HG03135 (cell line): ENCODE measurements at regions not wholly inside any gene's neighbourhood (a gene's known extent, or its start where the extent isn't known, plus 50 kb on each side); places are given as distances from the start of the nearest gene placed in this dataset.

Experiments
- ATAC-seq: cut with Tn5 transposase; IDR thresholded peaks from one replicate; pipeline ENCODE4 v1.9.1; 2021; ENCODE audit warnings: mild to moderate bottlenecking, moderate library complexity; ENCODE audit not compliant: unreplicated experiment

DNA sequence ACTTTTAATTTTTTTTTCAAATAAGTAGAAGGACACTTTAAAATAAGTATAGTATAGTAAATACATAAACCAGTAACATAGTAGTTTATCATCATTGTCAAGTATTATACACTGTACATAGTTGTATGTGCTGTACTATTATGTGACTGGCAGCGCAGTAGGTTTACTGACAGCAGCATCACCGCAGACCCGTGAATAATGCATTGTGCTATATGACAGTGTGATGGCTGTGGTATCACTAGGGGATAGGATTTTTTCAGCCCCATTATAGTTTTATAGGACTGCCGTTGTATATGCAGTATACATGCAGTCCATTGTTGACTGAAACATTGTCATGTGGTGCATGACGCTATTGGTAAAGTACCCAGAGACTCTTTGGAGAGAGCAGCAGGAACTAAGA is 306.5 kb downstream of the SQOR start:
- ATAC-seq = no peak

DNA sequence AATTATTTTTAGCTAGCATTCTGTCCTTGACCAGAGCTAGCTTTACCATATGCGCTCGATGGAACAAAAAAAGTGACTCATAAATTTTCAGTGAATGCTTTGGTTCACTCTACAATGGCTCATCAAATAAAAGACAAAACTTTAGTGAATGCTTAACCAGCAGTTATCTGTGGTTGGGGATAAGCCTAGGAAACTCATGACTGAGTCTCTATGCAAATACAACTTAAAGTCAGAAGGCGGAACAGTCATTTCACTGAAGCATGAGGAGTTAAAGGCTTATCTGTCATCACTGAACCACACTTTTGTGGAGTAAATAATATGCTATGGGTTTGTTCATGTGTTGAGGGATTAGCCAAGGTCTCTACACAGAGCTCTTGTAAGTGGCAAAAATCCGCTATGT is 308.4 kb downstream of the SQOR start:
- no peak for ATAC-seq

DNA sequence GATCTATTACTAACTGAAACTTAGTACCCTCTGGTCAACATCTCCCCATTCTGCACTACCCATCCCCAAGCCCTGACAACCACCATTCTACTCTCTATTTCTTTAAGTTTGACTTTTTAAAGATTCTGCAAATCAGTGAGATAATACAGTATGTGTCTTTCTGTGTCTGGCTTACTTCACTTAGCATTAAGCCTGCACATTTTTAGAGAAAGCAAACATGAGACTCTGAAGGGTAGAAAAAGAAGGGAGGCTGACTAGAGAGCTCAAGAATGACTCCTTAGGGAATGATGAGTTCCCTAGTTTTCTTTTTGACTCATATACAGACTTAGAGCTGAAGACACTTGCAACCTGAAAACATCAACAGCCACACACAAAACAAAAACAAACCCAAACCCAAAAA is 311.3 kb downstream of the SQOR start:
- no peak for ATAC-seq

DNA sequence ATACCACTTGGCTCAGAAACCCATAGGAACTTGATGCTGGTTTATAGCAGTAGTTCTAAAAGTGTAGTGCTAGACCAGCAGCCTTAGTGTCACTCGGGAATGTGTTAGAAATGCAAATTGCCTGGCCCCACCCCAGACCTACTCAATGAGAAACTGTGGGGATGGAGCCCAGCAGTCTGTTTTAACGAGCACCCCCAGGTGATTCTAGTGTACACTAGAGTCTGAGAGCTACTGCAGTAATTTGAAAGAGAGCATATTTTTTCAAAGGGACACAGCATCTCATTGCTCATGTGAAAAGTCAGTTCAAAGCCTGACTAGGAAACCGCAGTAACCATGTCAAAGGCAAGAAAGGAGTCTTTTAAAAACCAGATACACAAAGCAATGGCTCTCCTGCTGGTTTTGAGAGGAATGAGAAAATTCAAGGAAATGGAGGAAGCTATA is 313.4 kb downstream of the SQOR start:
- ATAC-seq = no peak

DNA sequence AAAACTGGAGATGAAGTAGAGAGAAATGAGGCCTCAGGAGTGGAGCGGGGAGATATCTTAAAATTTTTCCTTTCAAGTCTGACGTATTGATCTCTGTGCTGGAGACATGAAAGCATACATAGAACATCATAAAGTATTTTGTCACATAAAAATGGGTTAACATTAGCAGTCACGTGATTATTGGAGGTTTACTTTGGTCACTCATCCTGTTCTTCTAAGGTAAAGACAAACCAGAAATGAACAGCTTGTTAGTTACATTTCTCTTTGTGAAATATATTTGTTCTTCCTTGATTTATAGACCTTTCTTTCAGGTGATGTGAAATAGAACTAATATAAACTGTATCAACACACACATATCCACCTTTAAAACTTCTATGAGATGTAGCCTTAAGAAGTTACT is 324.1 kb downstream of the SQOR start:
- ATAC-seq = no peak

DNA sequence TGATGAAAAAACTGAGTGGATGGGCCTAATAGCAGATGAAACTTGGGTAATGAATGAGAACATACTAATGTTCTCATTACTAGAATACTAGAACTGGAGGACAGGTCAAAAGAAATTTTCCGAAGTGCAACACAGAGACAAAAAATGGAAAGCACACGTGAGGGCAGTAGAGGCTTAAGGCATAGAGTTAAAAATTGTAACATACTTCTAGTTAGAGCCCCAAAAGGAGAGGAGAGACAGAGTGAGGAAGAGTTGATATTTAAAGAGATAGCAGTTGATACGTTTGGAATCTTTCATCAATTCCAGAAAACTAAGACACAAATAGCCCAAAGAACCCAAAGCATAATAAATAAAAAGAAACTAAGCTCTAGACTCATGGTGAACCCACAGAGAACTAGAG is 327.9 kb downstream of the SQOR start:
- no peak for ATAC-seq

DNA sequence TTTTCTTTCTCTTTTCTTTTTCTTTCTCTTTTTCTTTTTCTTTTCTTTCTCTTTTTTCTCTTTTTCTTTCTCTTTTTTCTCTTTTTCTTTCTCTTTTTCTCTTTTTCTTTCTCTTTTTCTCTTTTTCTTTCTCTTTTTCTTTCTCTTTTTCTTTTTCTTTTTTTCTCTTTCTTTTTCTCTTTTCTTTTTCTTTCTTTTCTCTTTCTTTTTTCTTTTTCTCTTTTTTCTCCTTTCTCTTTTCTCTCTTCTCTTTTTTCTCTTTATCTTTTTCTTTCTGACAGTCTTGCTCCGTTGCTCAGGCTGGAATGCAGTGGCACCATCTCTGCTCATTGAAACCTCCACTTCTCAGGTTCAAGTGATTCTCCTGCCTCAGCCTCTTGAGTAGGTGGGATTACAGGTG is 335.7 kb downstream of the SQOR start:
- no peak for ATAC-seq

DNA sequence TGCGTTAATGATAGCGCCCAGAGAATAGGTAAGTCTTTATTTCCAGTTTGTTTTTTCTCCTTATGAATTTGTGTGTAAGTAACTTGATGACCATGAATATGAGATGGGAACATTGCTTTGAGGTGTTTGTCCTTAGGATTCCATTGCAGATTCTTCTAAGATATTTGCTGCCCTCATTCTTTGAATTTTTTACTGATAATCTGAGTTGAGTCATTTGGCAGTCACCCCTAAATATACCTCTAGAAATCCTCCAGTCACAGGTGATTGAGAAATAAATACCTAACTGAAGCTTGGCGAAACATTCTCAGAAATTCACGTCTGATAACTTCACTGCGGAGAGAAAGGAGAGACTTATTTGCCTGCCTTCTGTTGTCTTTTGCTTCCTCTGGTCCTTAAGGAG is 345.5 kb downstream of the SQOR start:
- ATAC-seq = no peak

DNA sequence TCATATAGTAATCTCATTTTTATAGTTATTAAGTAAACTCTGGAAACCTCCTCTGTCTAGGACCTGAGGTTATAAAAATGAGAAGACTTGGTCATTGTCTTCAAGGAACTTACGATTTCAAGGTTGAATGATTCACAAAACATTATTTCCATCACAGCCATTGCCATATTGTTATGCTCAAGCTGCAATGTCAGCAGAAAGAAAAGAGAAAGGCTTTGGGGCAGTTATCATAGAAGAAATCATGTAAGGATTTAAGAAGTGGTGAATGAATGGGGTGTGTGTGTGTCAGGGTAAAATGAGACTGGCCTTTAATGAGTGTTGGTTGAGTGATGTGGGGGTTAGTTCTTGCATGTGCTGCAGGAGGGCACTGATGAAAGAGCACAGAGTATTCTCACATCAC is 346.8 kb downstream of the SQOR start:
- no peak for ATAC-seq

DNA sequence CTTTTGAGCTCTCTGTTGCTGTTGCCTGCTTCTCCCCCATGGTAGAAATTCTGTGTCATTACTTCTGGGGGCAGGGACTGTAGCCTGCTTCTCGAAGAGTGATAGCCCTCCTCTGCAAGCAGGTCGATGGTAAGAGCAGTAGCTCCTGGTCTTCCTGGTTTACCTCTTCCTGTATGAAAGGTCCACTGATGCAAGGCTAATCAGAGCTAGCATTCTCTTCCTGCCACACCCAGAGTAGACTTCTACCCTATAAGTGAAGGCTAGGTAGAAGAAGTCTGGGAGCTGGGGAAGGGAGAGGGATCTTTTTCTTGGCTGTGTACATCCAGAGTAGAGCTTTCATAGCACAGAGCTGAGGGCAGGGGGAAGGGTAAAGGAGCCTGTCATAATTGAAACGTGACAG is 357.0 kb downstream of the SQOR start:
- ATAC-seq = no peak

DNA sequence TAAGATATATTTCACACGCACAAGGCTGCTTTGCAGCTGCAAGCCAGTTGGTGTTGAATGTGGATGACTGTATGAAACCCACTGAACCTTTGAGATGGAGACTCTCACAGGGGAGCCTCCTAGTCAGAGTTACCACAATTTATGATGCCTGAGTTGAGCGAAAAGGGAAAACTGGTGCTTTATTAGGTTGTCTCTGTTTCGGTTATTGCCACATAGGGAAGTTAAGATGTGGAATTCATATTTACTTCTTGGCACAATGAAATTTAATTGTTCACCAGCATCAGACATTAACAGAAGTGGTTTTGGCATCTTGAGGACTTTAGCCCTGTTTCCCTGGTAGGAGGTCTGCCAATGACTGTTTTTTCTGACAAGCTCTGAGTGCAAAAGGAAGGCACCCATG is 358.2 kb downstream of the SQOR start:
- ATAC-seq = no peak

DNA sequence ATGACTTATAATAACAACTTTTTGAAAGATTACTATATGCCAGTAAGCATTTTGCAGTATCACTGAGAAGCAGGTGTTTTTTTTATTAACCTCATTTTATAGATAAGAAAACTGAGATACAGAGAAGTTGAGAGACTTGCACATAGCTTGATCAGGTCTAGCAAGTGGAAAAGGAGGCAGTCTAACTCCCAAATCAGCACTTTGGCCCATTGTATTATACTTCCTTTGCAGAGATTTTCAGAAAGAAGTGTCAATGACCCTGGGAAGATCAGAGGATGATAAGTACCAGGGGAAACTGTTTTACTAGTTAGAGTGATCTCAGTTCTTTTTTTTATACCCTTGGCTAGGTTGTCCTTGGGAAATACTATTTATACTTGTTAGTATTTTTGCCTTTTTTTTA is 358.7 kb downstream of the SQOR start:
- no peak for ATAC-seq

DNA sequence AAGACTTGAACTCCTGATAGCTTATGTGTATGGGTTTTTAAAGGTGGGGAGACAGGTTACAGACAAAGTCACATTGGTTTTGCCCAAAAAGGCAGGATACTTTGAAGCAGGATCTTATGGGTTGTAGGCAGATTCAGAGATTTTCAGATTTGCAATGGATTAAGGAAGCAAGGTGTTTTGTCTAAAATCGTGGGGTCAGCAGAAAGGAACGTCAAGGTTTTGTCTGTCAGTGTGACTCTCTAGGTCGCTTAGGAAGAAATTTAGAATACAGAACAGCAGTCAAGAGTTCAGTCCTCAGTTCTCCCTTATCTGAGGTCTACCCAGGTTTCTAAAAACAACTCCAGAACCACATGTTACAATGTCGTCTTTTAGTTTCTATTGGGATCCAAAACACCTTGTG is 361.0 kb downstream of the SQOR start:
- no peak for ATAC-seq

DNA sequence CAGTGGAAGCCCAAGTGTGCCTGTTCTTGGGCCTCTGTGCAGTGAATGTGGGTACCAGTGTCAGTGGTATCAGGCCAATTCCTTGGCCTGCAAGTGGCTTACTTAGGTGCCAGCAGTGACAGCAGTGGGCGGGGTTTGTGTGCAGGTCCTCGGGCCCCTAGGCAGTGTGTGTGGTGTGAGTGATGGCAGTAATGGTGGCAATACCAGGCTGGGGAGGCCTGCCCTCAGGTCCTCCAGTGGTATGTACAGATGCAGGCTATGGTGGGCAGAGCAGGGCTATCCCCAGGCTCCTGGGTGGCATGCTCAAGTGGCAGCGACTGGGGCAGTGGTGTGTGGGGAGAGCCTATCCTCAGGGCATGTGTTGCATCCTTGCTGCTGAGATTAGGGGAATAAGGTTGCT is 379.7 kb downstream of the SQOR start:
- no peak for ATAC-seq

DNA sequence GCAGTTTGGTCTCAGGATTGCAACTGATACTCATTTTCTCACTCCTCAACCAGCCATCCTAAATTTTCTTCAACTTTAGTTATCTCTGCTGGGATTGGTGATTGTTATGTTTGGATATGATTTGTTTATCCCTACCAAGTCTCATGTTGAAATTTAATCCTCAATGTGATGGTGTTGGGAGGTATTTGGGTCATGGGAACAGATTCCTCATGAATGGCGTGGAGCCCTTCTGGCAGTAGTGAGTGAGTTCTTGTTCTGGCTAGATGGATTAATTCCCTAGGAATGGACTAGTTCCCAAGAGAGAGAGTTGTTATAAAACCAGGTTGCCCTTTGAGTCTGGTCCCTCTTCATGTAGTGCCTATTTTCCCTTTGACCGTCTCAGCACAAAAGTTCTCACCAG is 399.9 kb downstream of the SQOR start:
- ATAC-seq = no peak

DNA sequence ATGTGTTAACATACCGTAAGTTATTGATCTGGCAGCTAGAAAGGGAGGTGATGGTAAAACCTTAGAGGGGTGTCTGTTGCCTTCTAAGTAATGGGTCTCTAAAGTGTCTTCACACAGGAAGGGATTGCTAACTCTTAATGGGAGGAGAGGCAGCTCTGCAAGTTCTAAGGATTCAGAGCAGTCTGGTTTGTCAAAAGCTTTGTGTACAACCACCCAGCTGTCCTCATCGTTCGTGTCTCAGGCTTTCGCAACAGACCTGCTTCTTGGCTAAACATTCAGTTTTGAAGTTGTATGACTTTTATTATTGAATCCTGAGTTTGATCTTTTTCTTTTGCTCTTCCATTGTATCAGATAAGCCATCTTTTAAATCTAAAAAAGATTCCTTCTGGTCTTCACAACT is 404.9 kb downstream of the SQOR start:
- ATAC-seq = no peak

DNA sequence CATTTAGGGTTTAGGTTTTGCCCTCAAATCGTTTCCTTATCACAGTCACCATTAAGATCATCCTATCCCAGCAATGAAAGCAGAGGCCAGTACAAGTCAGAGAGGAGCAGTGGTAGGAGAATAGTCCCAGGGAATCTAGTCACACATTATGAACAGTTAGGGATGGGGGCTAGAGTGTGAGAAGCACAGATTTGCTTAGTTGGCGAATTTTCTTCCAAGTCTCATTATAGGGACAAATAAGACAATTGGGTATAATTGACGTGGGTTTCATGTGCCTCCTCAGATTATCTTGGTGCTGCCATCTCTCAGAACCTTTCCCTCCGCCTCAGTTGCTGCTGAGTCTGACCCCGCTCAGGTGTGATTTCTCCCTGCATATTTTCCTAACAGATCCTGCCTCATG is 407.1 kb downstream of the SQOR start:
- no peak for ATAC-seq

DNA sequence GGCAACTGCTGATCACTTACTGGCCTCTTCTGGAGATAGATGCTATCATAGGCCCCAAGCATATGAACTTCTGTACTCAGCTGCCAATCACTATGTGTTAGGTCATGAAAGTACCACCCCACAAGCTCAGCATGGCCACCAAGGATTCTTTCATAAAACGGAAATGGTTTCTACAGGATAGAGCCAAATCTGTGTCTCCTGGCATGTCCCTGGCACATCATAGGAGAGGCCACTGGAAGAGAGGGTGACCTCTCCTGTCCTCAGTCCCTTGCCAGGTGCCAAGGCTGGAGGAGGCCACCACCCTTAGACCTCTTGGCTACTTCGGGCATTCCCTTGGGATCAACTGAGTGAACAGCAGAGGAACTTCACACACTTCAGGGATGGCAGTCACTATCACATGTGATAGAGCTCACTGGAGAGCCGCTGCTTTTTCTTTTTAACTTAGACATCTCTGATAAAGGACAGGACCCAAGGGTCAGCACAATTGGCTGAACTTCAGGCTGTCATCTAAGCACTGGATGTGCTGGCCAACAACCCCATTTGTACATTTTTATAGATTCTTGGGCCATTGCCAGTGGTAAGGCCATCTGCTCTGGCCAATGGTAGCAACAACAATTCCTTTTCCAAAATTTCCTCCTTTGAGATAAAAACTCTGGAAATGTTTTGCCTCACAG is 425.2 kb downstream of the SQOR start:
- ATAC-seq = no peak

DNA sequence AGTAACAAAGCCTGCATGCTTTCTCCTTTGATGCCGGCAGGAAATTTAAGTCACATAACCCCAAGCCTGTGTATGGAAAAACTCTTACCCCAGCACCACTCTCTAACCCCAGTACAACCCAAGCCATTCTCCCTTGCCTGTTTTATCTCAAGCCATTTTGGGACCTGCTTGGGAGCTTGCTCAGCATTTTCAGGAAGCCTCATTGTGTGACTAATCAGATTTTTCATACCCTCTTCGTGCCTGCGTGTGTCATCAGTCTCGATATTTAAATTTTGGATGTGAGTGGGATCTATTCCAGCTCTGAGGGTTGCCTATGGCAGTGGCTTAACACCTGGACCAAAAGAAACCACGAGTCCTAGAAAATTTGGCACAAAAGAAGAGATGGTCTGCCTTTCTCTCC is 426.2 kb downstream of the SQOR start:
- ATAC-seq = no peak

DNA sequence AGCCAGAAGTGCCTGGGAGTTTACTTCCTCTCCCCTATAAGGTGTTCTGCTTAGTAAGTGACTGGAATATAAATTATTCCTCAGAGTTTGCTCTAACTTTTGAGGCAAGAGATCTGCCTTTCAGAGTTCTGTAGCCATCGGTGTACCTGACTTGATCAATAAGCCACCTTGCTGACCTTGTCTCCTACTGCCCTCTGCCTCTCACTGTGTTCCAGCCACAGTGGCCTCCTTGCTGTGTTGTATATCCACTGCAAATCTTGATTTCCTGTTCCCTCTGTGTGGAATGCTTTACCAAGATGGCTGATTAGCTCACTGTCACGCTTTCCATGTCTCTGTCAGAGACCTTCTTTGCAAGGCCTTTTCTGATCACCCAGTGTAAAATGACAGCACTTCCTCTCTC is 442.4 kb downstream of the SQOR start:
- ATAC-seq = no peak

DNA sequence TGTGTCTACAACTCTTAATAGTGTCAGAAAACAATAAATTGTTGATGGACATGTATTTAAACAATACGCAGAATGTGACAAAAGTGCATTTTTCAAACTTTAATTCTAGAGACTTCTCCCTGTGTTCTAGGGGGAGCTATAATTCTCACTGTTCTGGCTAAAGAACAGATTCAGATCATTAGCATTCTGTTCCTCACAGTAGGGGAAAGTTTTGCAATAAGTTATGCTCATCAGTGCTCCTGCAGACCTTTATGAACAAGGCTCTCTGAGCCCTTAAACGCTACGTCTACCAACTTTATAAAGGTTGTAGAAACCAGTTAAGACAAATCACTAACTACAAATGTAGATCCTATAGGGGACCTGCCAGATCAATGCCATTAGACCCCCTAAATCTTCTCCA is 444.2 kb downstream of the SQOR start:
- no peak for ATAC-seq

DNA sequence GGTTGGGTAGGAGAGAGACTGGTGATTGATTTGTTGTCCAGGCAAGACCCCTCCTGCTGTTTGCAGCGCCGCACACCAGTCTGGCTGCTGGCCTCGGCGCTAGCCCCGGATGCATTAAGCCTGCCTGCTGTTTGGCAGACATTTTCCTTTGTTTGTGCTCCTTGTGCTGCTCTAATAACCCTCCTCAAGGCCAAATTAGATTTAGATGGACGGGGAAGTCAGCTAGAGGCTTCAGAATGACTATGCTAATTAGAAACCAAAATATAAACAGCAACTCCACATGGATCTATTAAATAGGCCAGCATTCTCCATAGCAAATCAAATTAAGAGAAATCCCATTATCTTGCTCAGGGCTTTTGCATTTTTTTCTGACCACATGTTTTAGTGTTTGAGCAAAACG is 445.2 kb downstream of the SQOR start:
- ATAC-seq = no peak
